Liver (tissue), 8 donors: ENCODE measurements at regions not wholly inside any gene's neighbourhood (a gene's known extent, or its start where the extent isn't known, plus 50 kb on each side); places are given as distances from the start of the nearest gene placed in this dataset.

ENCODE experiments used
- DNase-seq: peaks from one replicate; pipeline ENCODE4 v3.0.0-alpha.2; 2017; ENCODE audit warnings: low spot score
- H3K27ac ChIP-seq, 2 donors: one replicate each; pipeline ENCODE4 v1.7.0; 2013; ENCODE audit warnings: inconsistent platforms in 2 of 2, low read length in 2 of 2, control low read depth in 1 of 2, low read depth in 1 of 2, mild to moderate bottlenecking in 1 of 2
- H3K27me3 ChIP-seq, 4 donors: one replicate each; pipeline versions ENCODE4 v1.6.1 to v1.7.0; 2013; ENCODE audit warnings: low read length in 3 of 4, inconsistent platforms in 1 of 4, mild to moderate bottlenecking in 1 of 4, moderate library complexity in 1 of 4; ENCODE audit not compliant: control insufficient read depth in 4 of 4, insufficient read depth in 4 of 4
- H3K36me3 ChIP-seq, 4 donors: one replicate each; pipeline versions ENCODE4 v1.6.1 to v1.7.0; 2013; ENCODE audit warnings: low read length in 3 of 4, mild to moderate bottlenecking in 3 of 4, low read depth in 1 of 4, moderate library complexity in 1 of 4; ENCODE audit not compliant: control insufficient read depth in 4 of 4, insufficient read depth in 3 of 4
- H3K4me1 ChIP-seq, 4 donors: one replicate each; pipeline versions ENCODE4 v1.6.1 to v1.7.0; 2013; ENCODE audit warnings: low read length in 3 of 4, mild to moderate bottlenecking in 3 of 4, moderate library complexity in 1 of 4; ENCODE audit not compliant: control insufficient read depth in 4 of 4, insufficient read depth in 4 of 4
- H3K4me3 ChIP-seq, 3 donors: one replicate each; pipeline versions ENCODE4 v1.6.1 to v1.7.0; 2013; ENCODE audit warnings: low read length in 3 of 3, control low read depth in 1 of 3, low read depth in 1 of 3, mild to moderate bottlenecking in 1 of 3
- H3K9ac ChIP-seq, 2 donors: one replicate each; pipeline ENCODE4 v1.7.0; 2013; ENCODE audit warnings: low read length in 2 of 2, mild to moderate bottlenecking in 2 of 2, moderate library complexity in 2 of 2, control low read depth in 1 of 2, low read depth in 1 of 2
- H3K9me3 ChIP-seq, 4 donors: one replicate each; pipeline versions ENCODE4 v1.6.1 to v1.7.0; 2013; ENCODE audit warnings: low read length in 3 of 4; ENCODE audit not compliant: control insufficient read depth in 4 of 4
- CTCF ChIP-seq: fragments of 150-350 bp; IDR thresholded peaks from 2 replicates; pipeline ENCODE4 v1.5.1; 2017; ENCODE audit warnings: improper control_type of control experiment, low read depth, low read length; ENCODE audit not compliant: missing input control
- EGR1 ChIP-seq, 2 donors: IDR thresholded peaks; 2 replicates each; pipeline ENCODE4 v1.6.1; 2016 to 2018; ENCODE audit warnings: antibody characterized with exemption in 2 of 2, low read depth in 2 of 2
- FOXA1 ChIP-seq: IDR thresholded peaks from 2 replicates; pipeline ENCODE4 v1.6.1; 2016; ENCODE audit warnings: antibody characterized with exemption
- FOXA2 ChIP-seq: IDR thresholded peaks from 2 replicates; pipeline ENCODE4 v1.6.1; 2016; ENCODE audit warnings: antibody characterized with exemption
- HNF4A ChIP-seq, 2 donors: conservative IDR thresholded peaks; 2 replicates each; pipeline ENCODE4 v1.6.1; 2016; ENCODE audit warnings: antibody characterized with exemption in 2 of 2, mild to moderate bottlenecking in 2 of 2
- HNF4G ChIP-seq: IDR thresholded peaks from 2 replicates; pipeline ENCODE4 v1.6.1; 2016; ENCODE audit warnings: antibody characterized with exemption
- NR2F2 ChIP-seq: IDR thresholded peaks from 2 replicates; pipeline ENCODE4 v1.6.1; 2016; ENCODE audit warnings: antibody characterized with exemption
- RAD21 ChIP-seq, 2 donors: IDR thresholded peaks; 2 replicates each; pipeline ENCODE4 v1.6.1; 2016; ENCODE audit warnings: antibody characterized with exemption in 2 of 2, mild to moderate bottlenecking in 2 of 2
- RXRA ChIP-seq, 2 donors: IDR thresholded peaks; 2 replicates each; pipeline ENCODE4 v1.6.1; 2017 to 2018; ENCODE audit warnings: antibody characterized with exemption in 2 of 2, mild to moderate bottlenecking in 1 of 2
- SP1 ChIP-seq: IDR thresholded peaks from 2 replicates; pipeline ENCODE4 v1.6.1; 2018; ENCODE audit warnings: antibody characterized with exemption, mild to moderate bottlenecking
- TAF1 ChIP-seq: conservative IDR thresholded peaks from 2 replicates; pipeline ENCODE4 v1.6.1; 2016; ENCODE audit warnings: antibody characterized with exemption, mild to moderate bottlenecking
- YY1 ChIP-seq: IDR thresholded peaks from 2 replicates; pipeline ENCODE4 v1.6.1; 2016; ENCODE audit warnings: antibody characterized with exemption, mild to moderate bottlenecking
- ZBTB33 ChIP-seq: IDR thresholded peaks from 2 replicates; pipeline ENCODE4 v1.6.1; 2016; ENCODE audit warnings: antibody characterized with exemption
- WGBS: extraction: QIAGEN DNeasy Blood & Tissue Kit; methylation state at CpG from one replicate; pipeline ENCODE4 v1.1.7; 2013; 5-methylcytosine and 5-hydroxymethylcytosine counted together
- TF ChIP-seq, protein P1 (sequence below): IDR thresholded peaks from 2 replicates; pipeline ENCODE4 v1.6.1; 2016; ENCODE audit warnings: antibody characterized with exemption
- TF ChIP-seq, protein P2 (sequence below): IDR thresholded peaks from 2 replicates; pipeline ENCODE4 v1.6.1; 2016; ENCODE audit warnings: antibody characterized with exemption
- TF ChIP-seq, protein P3 (sequence below): IDR thresholded peaks from 2 replicates; pipeline ENCODE4 v1.6.1; 2016; ENCODE audit warnings: antibody characterized with exemption, mild to moderate bottlenecking
- donor health status: healthy.
- donor health status: healthy.
- donor health status: healthy.
- donor health status: healthy.
- donor health status: healthy.

DNA sequence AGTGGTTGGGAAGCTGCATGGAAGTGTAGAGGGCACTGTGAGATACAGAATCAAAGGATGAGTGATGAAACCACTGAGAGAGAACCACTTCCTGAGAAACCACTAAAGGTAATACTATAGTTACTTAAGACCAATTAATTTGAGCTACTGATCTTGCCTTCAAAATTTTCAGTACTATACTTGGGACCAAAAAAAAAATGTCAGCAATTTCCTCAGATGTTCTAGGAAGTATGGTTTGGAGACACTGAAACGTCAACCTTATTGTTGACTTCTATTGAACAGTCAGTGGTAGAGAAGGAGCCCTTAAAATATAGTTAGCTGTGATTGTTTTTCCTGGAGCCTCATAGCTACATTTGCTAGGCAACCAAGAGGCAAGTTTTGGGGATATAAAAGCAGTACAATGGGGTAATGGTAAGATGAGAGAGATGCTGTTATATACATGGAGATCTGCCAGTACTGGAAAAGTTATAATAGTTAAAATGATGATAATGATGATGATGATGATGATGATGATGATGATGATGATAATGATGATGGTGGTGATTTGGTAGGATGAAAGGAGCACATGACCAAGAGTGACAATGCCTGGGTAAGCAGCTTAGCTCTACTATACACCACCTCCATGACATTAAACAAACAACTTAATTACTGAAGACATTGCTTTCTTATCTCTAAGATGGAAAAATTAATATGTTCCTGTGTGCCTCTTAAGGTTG is 300.9 kb upstream of the G2E3 start (continued):
- no peak for TF ChIP-seq HNF4A (conservative IDR thresholded peaks at IDR 0.05)
- TF ChIP-seq YY1: no peak
- TF ChIP-seq RAD21 (IDR thresholded peaks at IDR 0.05): no peak
- no peak for TF ChIP-seq TAF1
- no peak for TF ChIP-seq NR2F2
- TF ChIP-seq, protein P1, sequence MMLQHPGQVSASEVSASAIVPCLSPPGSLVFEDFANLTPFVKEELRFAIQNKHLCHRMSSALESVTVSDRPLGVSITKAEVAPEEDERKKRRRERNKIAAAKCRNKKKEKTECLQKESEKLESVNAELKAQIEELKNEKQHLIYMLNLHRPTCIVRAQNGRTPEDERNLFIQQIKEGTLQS: no peak
- no peak for TF ChIP-seq HNF4G

DNA sequence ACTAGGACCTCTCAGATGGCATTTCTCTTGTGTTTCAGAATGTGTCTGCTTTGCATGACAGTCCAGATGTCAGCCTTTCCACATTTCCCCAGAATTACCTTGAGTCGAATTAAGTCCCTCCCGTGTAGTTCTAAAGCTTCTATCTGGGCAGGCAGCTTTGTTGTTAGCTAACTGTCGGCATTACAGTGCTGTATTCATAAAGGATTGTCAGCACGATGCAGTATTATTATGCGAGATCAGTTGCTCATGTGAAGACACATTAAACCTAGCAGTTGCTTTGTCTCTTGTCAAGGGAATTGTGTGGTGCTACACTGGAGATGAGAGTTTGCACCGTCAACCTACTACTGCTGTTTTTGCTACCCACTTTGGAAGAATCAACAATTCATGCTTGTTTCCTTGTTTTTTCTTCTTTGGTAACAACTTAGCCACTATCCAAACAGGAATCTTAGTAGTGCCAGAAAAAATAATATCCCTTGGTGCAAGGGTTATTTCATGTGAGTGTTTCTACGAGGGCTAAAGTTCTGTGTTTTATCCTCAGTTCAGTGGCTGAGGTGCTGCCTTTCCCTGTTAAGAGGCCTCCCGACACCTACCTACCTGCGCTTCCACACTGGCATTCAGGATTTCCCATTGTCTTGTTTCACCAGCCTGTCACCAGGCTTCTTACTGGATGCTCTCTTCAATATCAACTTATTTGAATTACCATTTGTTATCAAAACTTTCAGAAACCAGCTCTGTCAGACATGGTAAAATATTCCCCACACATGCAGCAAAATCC is 297.9 kb upstream of the G2E3 start:
- Histone ChIP-seq H3K9me3 (no peaks in the 10 kb centered on the region), H3K27me3 (peaks cover 0 to 2% (median under 1%) of the 10 kb centered on the region in 4 donors), H3K4me1 (no peaks in the 10 kb centered on the region), H3K9ac (no peak overlapping the region), H3K27ac (no peak overlapping the region), H3K36me3 (no peaks in the 10 kb centered on the region), H3K4me3 (no peak overlapping the region)
- no peak for DNase-seq
- no peak for TF ChIP-seq EGR1 (IDR thresholded peaks at IDR 0.05; ENCODE audit: low read depth in 2 of 2)
- no peak for TF ChIP-seq ZBTB33
- TF ChIP-seq HNF4A (conservative IDR thresholded peaks at IDR 0.05): no peak
- no peak for TF ChIP-seq RXRA (IDR thresholded peaks at IDR 0.05)
- TF ChIP-seq FOXA2: no peak
- TF ChIP-seq, protein P1: no peak
- TF ChIP-seq, protein P2, sequence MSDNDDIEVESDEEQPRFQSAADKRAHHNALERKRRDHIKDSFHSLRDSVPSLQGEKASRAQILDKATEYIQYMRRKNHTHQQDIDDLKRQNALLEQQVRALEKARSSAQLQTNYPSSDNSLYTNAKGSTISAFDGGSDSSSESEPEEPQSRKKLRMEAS: no peak
- TF ChIP-seq NR2F2: no peak
- no peak for TF ChIP-seq SP1
- no peak for TF ChIP-seq FOXA1
- TF ChIP-seq RAD21 (IDR thresholded peaks at IDR 0.05): no peak
- 71% methylated on average over 9 of the region's 9 CpGs for WGBS

DNA sequence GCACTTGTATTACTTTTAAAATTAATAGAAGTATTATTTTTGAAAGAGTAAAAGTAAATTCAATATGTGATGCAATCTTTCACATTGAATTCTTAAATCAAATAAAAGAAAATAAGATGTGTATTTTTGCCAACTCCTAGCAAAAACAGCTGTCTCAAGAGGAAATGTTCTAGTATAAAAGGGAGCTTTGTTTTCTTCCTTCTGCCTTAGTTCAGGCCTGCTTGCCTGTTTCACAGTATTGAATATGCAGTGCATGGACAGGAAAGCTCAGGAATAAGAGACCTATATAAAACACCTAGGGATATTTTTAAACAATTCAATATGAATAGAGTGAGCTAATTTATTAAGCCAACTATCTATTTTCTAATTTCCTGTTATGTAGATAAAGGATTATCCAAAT is 294.8 kb upstream of the G2E3 start:
- Histone ChIP-seq H3K9ac (no peak overlapping the region), H3K36me3 (no peaks in the 10 kb centered on the region), H3K27me3 (peaks cover 0 to 2% (median under 1%) of the 10 kb centered on the region in 4 donors), H3K4me3 (no peak overlapping the region), H3K4me1 (no peaks in the 10 kb centered on the region), H3K9me3 (no peaks in the 10 kb centered on the region), H3K27ac (no peak overlapping the region)
- no peak for DNase-seq
- TF ChIP-seq NR2F2: no peak
- no peak for TF ChIP-seq CTCF
- TF ChIP-seq RAD21 (IDR thresholded peaks at IDR 0.05): no peak
- TF ChIP-seq EGR1 (IDR thresholded peaks at IDR 0.05; ENCODE audit: low read depth in 2 of 2): no peak
- TF ChIP-seq SP1: no peak
- TF ChIP-seq HNF4G: no peak
- TF ChIP-seq, protein P3, sequence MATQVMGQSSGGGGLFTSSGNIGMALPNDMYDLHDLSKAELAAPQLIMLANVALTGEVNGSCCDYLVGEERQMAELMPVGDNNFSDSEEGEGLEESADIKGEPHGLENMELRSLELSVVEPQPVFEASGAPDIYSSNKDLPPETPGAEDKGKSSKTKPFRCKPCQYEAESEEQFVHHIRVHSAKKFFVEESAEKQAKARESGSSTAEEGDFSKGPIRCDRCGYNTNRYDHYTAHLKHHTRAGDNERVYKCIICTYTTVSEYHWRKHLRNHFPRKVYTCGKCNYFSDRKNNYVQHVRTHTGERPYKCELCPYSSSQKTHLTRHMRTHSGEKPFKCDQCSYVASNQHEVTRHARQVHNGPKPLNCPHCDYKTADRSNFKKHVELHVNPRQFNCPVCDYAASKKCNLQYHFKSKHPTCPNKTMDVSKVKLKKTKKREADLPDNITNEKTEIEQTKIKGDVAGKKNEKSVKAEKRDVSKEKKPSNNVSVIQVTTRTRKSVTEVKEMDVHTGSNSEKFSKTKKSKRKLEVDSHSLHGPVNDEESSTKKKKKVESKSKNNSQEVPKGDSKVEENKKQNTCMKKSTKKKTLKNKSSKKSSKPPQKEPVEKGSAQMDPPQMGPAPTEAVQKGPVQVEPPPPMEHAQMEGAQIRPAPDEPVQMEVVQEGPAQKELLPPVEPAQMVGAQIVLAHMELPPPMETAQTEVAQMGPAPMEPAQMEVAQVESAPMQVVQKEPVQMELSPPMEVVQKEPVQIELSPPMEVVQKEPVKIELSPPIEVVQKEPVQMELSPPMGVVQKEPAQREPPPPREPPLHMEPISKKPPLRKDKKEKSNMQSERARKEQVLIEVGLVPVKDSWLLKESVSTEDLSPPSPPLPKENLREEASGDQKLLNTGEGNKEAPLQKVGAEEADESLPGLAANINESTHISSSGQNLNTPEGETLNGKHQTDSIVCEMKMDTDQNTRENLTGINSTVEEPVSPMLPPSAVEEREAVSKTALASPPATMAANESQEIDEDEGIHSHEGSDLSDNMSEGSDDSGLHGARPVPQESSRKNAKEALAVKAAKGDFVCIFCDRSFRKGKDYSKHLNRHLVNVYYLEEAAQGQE: no peak
- no peak for TF ChIP-seq RXRA (IDR thresholded peaks at IDR 0.05)
- TF ChIP-seq, protein P2: no peak
- TF ChIP-seq HNF4A (conservative IDR thresholded peaks at IDR 0.05): no peak
- TF ChIP-seq, protein P1: no peak
- no peak for TF ChIP-seq TAF1
- TF ChIP-seq YY1: no peak
